ENCODE measurements at regions not wholly inside any gene's neighbourhood (a gene's known extent, or its start where the extent isn't known, plus 50 kb on each side); places are given as distances from the start of the nearest gene placed in this dataset.
A peak's percentile ranks its signal among the peaks of the same experiment; 100 is the strongest.

- no peak for DNase-seq (ENCODE audit: low spot score)
Measured at GRCh38 chr1:185645686-185646085, 88.5 kb upstream of the HMCN1 start.

- no peak for DNase-seq (ENCODE audit: low spot score)
Measured at GRCh38 chr1:185645162-185645640, 89.0 kb upstream of the HMCN1 start.

GRCh38 chr1:185644531-185644930 is 89.7 kb upstream of the HMCN1 start:
- no peak for DNase-seq (ENCODE audit: low spot score)

- DNase-seq (ENCODE audit: low spot score) = no peak
Measured at GRCh38 chr1:185636848-185637247, 97.3 kb upstream of the HMCN1 start.

GRCh38 chr1:185634704-185635103 is 99.5 kb upstream of the HMCN1 start:
- no peak for DNase-seq (ENCODE audit: low spot score)

- no peak for DNase-seq (ENCODE audit: low spot score)
Measured at GRCh38 chr1:185632659-185633423, 101.3 kb upstream of the HMCN1 start.

- DNase-seq (ENCODE audit: low spot score) = no peak
Measured at GRCh38 chr1:185631843-185632242, 102.3 kb upstream of the HMCN1 start.

- DNase-seq (ENCODE audit: low spot score) = no peak
Measured at GRCh38 chr1:185627761-185628501, 106.3 kb upstream of the HMCN1 start.

- no peak for DNase-seq (ENCODE audit: low spot score)
Measured at GRCh38 chr1:185627171-185627570, 107.0 kb upstream of the HMCN1 start.

- no peak for DNase-seq (ENCODE audit: low spot score)
Measured at GRCh38 chr1:185626344-185626743, 107.8 kb upstream of the HMCN1 start.

- no peak for DNase-seq (ENCODE audit: low spot score)
Measured at GRCh38 chr1:185610954-185611353, 123.2 kb upstream of the HMCN1 start.

- peak; percentile 81 for DNase-seq (ENCODE audit: low spot score)
Measured at GRCh38 chr1:185608177-185608576, 126.0 kb upstream of the HMCN1 start.

- DNase-seq (ENCODE audit: low spot score) = peak; percentile 93
Measured at GRCh38 chr1:185603158-185603557, 131.0 kb upstream of the HMCN1 start.

- no peak for DNase-seq (ENCODE audit: low spot score)
Measured at GRCh38 chr1:185601189-185601588, 133.0 kb upstream of the HMCN1 start.

- no peak for DNase-seq (ENCODE audit: low spot score)
Measured at GRCh38 chr1:185600641-185601040, 133.6 kb upstream of the HMCN1 start.

- no peak for DNase-seq (ENCODE audit: low spot score)
Measured at GRCh38 chr1:185598332-185598731, 135.9 kb upstream of the HMCN1 start.

GRCh38 chr1:185595835-185596667 is 138.1 kb upstream of the HMCN1 start:
- peak; percentile 81 for DNase-seq (ENCODE audit: low spot score)

- DNase-seq (ENCODE audit: low spot score) = no peak
Measured at GRCh38 chr1:185594786-185595410, 139.3 kb upstream of the HMCN1 start.

GRCh38 chr1:185593271-185593670 is 140.9 kb upstream of the HMCN1 start:
- DNase-seq (ENCODE audit: low spot score) = no peak

GRCh38 chr1:185585770-185586169 is 148.4 kb upstream of the HMCN1 start:
- no peak for DNase-seq (ENCODE audit: low spot score)

- DNase-seq (ENCODE audit: low spot score) = no peak
Measured at GRCh38 chr1:185581961-185582725, 152.0 kb upstream of the HMCN1 start.
